Panc1 (cell line): ENCODE measurements at regions not wholly inside any gene's neighbourhood (a gene's known extent, or its start where the extent isn't known, plus 50 kb on each side); places are given as distances from the start of the nearest gene placed in this dataset.

ENCODE experiments used
- ATAC-seq: fragments of 200-7000 bp; cut with Tn5 transposase; 2 replicates; pipeline ENCODE4 v1.9.1; 2020; ENCODE audit warnings: mild to moderate bottlenecking, moderate library complexity
- BruUV-seq: library from RNA; stranded (reverse); fragments of 400-500 nt; replicated peaks from 2 replicates; lab custom pipeline; 2021; lab: Mats Ljungman, UMichigan
- CTCF ChIA-PET: fragments of 300-600 bp; sonication (Branson Sonifier 250); formaldehyde crosslinking; loops from one replicate; lab custom pipeline; 2022; ENCODE audit warnings: antibody characterized with exemption; lab: Charles Lee
- POLR2A ChIA-PET: fragments of 300-600 bp; sonication (Branson Sonifier 250); formaldehyde crosslinking; loops from one replicate; lab custom pipeline; 2022; ENCODE audit warnings: antibody characterized with exemption; lab: Charles Lee
- DNase-seq: peaks from one replicate; pipeline ENCODE4 v3.0.0-alpha.2; 2010; ENCODE audit warnings: low read depth, low spot score
- H3K27ac ChIP-seq: 2 replicates; pipeline ENCODE4 v1.5.1; 2011; ENCODE audit warnings: mild to moderate bottlenecking, low read length, inconsistent platforms
- H3K27me3 ChIP-seq: fragments of 200-500 bp; sonication (Bioruptor generic); 2 replicates; pipeline ENCODE4 v1.6.0; 2014; ENCODE audit warnings: low read length, inconsistent platforms; ENCODE audit not compliant: control insufficient read depth, insufficient read depth
- H3K36me3 ChIP-seq: fragments of 200-500 bp; sonication (Bioruptor generic); 2 replicates; pipeline ENCODE4 v1.5.1; 2014; ENCODE audit warnings: inconsistent platforms, mild to moderate bottlenecking, low read length, moderate library complexity; ENCODE audit not compliant: control insufficient read depth, insufficient read depth
- H3K4me1 ChIP-seq: 2 replicates; pipeline ENCODE4 v1.5.1; 2011; ENCODE audit warnings: inconsistent platforms, mild to moderate bottlenecking, low read length, moderate library complexity; ENCODE audit not compliant: control insufficient read depth, insufficient read depth
- H3K4me3 ChIP-seq, 2 experiments: 2 replicates each; pipeline ENCODE4 v1.5.1; 2011 to 2012; ENCODE audit warnings: low read depth in 2 of 2, low read length in 2 of 2, mild to moderate bottlenecking in 2 of 2, inconsistent platforms in 1 of 2, moderate library complexity in 1 of 2
- H3K9me3 ChIP-seq: fragments of 200-500 bp; sonication (Bioruptor generic); 2 replicates; pipeline ENCODE4 v1.5.1; 2014; ENCODE audit warnings: low read depth, mild to moderate bottlenecking, inconsistent platforms, low read length, moderate library complexity; ENCODE audit not compliant: control insufficient read depth, insufficient read depth
- CTCF ChIP-seq: fragments of 450-650 bp; IDR thresholded peaks from 2 replicates; pipeline ENCODE4 v1.5.1; 2017; ENCODE audit warnings: mild to moderate bottlenecking
- POLR2AphosphoS5 ChIP-seq: IDR thresholded peaks from 2 replicates; pipeline ENCODE4 v1.6.1; 2012; ENCODE audit warnings: mild to moderate bottlenecking, low read depth, low read length, moderate library complexity
- REST ChIP-seq, 2 experiments: IDR thresholded peaks; 2 replicates each; pipeline ENCODE4 v1.6.1; 2011 to 2012; ENCODE audit warnings: low read depth in 2 of 2, control low read depth in 1 of 2, low read length in 1 of 2, mild to moderate bottlenecking in 1 of 2, moderate library complexity in 1 of 2; ENCODE audit not compliant: insufficient read depth in 1 of 2
- SIN3A ChIP-seq: IDR thresholded peaks from 2 replicates; pipeline ENCODE4 v1.6.1; 2012; ENCODE audit warnings: low read depth, mild to moderate bottlenecking, low read length, moderate library complexity, borderline replicate concordance; ENCODE audit not compliant: insufficient read depth
- TCF7L2 ChIP-seq: IDR thresholded peaks from 2 replicates; pipeline ENCODE4 v1.6.1; 2011; ENCODE audit warnings: mild to moderate bottlenecking, low read depth, low read length, inconsistent platforms
- in situ Hi-C: cut with HindIII; loops from 2 replicates; pipeline ENCODE4 v1.10.0; 2016; ENCODE audit warnings: low sequenced_read_pairs, low pct_unique_long_range_greater_than_20kb
- intact Hi-C: fragments of 100-400 bp; cut with micrococcal nuclease; formaldehyde crosslinking; loops from one replicate; pipeline ENCODE4 v1.10.0; 2022; ENCODE audit not compliant: unreplicated experiment

- TF ChIP-seq POLR2AphosphoS5 = no peak
- TF ChIP-seq SIN3A = no peak
- TF ChIP-seq TCF7L2 = no peak
- no peak for TF ChIP-seq REST (IDR thresholded peaks at IDR 0.05; ENCODE audit: insufficient read depth in 1 of 2, low read depth in 2 of 2, low read length in 1 of 2)
- no peak for TF ChIP-seq CTCF
- no peaks in the 10 kb centered on the region for H3K27me3 ChIP-seq
- no peak for DNase-seq
- no peaks in the 10 kb centered on the region for H3K4me1 ChIP-seq
- ATAC-seq = no peak
- H3K36me3 ChIP-seq = no peaks in the 10 kb centered on the region
- BruUV-seq = no TSS peak
- no peak overlapping the region for H3K27ac ChIP-seq
- intact Hi-C loops (no loop called here), in situ Hi-C loops (no loop called here)
- CTCF ChIA-PET = no interaction called here
- H3K4me3 ChIP-seq = no peak overlapping the region
- H3K9me3 ChIP-seq = no peaks in the 10 kb centered on the region
- POLR2A ChIA-PET = no interaction called here
These were observed 334.3 kb upstream of the MANEA start for GRCh38 chr6:95243053-95243452.

GRCh38 chr6:95244751-95245150 lies 332.6 kb upstream of the MANEA start:
- no peaks in the 10 kb centered on the region for H3K36me3 ChIP-seq
- H3K4me1 ChIP-seq = no peaks in the 10 kb centered on the region
- no peak overlapping the region for H3K4me3 ChIP-seq
- H3K9me3 ChIP-seq = no peaks in the 10 kb centered on the region
- ChIA-PET CTCF (no interaction called here), POLR2A (no interaction called here)
- ATAC-seq (no peak), DNase-seq (no peak)
- TF ChIP-seq POLR2AphosphoS5 = no peak
- TF ChIP-seq SIN3A = no peak
- no peak for TF ChIP-seq CTCF
- TF ChIP-seq REST (IDR thresholded peaks at IDR 0.05; ENCODE audit: insufficient read depth in 1 of 2, low read depth in 2 of 2, low read length in 1 of 2) = no peak
- no peak for TF ChIP-seq TCF7L2
- H3K27me3 ChIP-seq = no peaks in the 10 kb centered on the region
- in situ Hi-C loops (no loop called here), intact Hi-C loops (no loop called here)
- no TSS peak for BruUV-seq
- no peak overlapping the region for H3K27ac ChIP-seq
